Prostate gland (tissue), 2 donors: ENCODE measurements at regions not wholly inside any gene's neighbourhood (a gene's known extent, or its start where the extent isn't known, plus 50 kb on each side); places are given as distances from the start of the nearest gene placed in this dataset.

Experiments
- DNase-seq: peaks from one replicate; pipeline ENCODE4 v3.0.0-alpha.2; 2019; ENCODE audit warnings: low spot score
- H3K27ac ChIP-seq, 2 donors: fragments of 200-600 bp; sonication (generic); 2 replicates each; pipeline ENCODE4 v1.5.1; 2017 to 2019
- H3K27me3 ChIP-seq: fragments of 200-600 bp; sonication (generic); replicated peaks from 2 replicates; pipeline ENCODE4 v1.5.1; 2019; ENCODE audit not compliant: insufficient read depth
- H3K36me3 ChIP-seq, 2 donors: fragments of 200-600 bp; sonication (generic); 1 replicate in 1 of 2; 2 replicates in 1 of 2; pipeline versions ENCODE4 v1.5.1 to v1.8.1; 2017 to 2019
- H3K4me1 ChIP-seq: fragments of 200-600 bp; sonication (generic); replicated peaks from 2 replicates; pipeline ENCODE4 v1.5.1; 2019
- H3K4me3 ChIP-seq, 2 donors: fragments of 200-600 bp; sonication (generic); 2 replicates each; pipeline ENCODE4 v1.5.1; 2017 to 2019
- H3K9me3 ChIP-seq: fragments of 200-600 bp; sonication (generic); 2 replicates; pipeline ENCODE4 v1.5.1; 2017
- POLR2A ChIP-seq: fragments of 450-650 bp; IDR thresholded peaks from one replicate; pipeline ENCODE4 v1.6.1; 2016; ENCODE audit warnings: antibody characterized with exemption, mild to moderate bottlenecking
- POLR2AphosphoS5 ChIP-seq: sonication (generic); formaldehyde crosslinking; IDR thresholded peaks from one replicate; pipeline ENCODE4 v1.6.1; 2017; ENCODE audit warnings: antibody characterized with exemption
- WGBS: methylation state at CpG from one replicate; pipeline ENCODE4 v1.1.5; 2018; 5-methylcytosine and 5-hydroxymethylcytosine counted together
- intact Hi-C: fragments of 100-400 bp; cut with DNase I; formaldehyde crosslinking; loops from one replicate; pipeline ENCODE4 v1.14.2; 2022
- TF ChIP-seq, protein P1 (sequence below), 4 experiments: fragments of 200-600 bp in 2 of 4; fragments of 450-650 bp in 2 of 4; sonication (generic) in 2 of 4; IDR thresholded peaks; 1 replicate in 3 of 4; 2 replicates in 1 of 4; pipeline ENCODE4 v1.5.1; 2016 to 2019; ENCODE audit warnings: antibody characterized with exemption in 4 of 4, mild to moderate bottlenecking in 2 of 4, moderate library complexity in 2 of 4

DNA sequence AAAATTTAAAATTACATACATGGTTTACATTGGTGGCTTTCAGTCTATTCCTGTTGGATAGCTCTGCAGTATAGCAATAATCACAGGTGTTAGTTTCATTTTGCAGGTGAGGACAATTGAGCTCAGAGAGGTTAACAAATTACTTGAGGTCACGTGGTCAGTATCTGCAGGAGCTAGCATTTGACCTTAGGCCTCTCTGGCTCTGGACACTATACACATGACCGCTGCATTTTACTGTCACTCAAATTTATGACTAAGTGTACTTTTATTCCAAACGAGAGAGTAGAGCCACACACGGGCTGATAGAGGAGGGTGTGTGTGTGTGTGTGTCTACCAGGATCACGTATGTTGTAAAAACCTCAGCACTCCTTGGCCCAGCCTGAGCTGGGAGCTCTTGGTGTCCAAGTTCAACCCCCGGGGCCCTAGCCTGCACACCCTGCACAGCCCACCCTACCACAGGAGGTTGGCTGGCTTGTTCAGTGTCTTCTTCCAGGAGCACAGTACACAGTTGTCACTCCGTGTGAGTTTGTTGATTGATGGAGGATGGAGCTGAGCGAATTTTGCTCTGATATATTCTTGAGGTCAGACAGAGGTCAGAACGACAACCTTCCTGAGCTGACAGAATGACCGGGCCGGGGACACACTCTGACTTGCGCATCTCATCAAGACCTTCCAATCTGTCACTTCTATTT lies 272.7 kb downstream of the GFRA1 start:
- Histone ChIP-seq H3K9me3 (no peaks in the 10 kb centered on the region), H3K36me3 (no peaks in the 10 kb centered on the region), H3K27ac (no peak overlapping the region), H3K4me3 (no peak overlapping the region), H3K4me1 (no peaks in the 10 kb centered on the region), H3K27me3 (no peaks in the 10 kb centered on the region)
- TF ChIP-seq POLR2A (no peak), POLR2AphosphoS5 (no peak)
- TF ChIP-seq, protein P1, sequence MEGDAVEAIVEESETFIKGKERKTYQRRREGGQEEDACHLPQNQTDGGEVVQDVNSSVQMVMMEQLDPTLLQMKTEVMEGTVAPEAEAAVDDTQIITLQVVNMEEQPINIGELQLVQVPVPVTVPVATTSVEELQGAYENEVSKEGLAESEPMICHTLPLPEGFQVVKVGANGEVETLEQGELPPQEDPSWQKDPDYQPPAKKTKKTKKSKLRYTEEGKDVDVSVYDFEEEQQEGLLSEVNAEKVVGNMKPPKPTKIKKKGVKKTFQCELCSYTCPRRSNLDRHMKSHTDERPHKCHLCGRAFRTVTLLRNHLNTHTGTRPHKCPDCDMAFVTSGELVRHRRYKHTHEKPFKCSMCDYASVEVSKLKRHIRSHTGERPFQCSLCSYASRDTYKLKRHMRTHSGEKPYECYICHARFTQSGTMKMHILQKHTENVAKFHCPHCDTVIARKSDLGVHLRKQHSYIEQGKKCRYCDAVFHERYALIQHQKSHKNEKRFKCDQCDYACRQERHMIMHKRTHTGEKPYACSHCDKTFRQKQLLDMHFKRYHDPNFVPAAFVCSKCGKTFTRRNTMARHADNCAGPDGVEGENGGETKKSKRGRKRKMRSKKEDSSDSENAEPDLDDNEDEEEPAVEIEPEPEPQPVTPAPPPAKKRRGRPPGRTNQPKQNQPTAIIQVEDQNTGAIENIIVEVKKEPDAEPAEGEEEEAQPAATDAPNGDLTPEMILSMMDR (IDR thresholded peaks at IDR 0.05), result no peak
- WGBS, result 60% methylated on average over 12 of the region's 12 CpGs
- DNase-seq, result no peak
- intact Hi-C loops, result no loop called here
